ENCODE measurements at regions not wholly inside any gene's neighbourhood (a gene's known extent, or its start where the extent isn't known, plus 50 kb on each side); places are given as distances from the start of the nearest gene placed in this dataset.
A peak's percentile ranks its signal among the peaks of the same experiment; 100 is the strongest.

DNA sequence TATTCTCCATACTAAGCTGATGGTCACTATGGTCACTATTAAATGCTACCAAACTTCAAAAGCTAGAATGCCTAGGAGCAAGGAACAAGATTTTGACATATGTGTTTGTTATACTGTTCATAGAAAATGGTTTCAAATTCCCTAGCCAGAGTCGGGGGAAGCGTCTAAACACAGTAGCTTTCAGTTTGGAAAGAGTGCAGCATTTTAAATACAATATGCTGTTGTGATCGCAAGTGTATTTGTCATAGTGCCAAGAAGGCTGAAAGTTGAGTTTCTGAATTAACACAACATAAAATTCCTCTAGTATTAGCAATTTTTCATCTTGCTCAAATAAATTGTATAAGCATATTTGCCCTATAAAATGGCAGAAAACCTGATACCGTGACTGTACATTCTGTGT is 280.4 kb downstream of the ZNF608 start:
- H3K4me1 Mint-ChIP-seq: peaks cover 18% of the 10 kb centered on the region
- TF ChIP-seq, protein P1, sequence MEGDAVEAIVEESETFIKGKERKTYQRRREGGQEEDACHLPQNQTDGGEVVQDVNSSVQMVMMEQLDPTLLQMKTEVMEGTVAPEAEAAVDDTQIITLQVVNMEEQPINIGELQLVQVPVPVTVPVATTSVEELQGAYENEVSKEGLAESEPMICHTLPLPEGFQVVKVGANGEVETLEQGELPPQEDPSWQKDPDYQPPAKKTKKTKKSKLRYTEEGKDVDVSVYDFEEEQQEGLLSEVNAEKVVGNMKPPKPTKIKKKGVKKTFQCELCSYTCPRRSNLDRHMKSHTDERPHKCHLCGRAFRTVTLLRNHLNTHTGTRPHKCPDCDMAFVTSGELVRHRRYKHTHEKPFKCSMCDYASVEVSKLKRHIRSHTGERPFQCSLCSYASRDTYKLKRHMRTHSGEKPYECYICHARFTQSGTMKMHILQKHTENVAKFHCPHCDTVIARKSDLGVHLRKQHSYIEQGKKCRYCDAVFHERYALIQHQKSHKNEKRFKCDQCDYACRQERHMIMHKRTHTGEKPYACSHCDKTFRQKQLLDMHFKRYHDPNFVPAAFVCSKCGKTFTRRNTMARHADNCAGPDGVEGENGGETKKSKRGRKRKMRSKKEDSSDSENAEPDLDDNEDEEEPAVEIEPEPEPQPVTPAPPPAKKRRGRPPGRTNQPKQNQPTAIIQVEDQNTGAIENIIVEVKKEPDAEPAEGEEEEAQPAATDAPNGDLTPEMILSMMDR (IDR thresholded peaks at IDR 0.05; ENCODE audit: unreplicated experiment): no peak
- no peaks in the 10 kb centered on the region for H3K36me3 Mint-ChIP-seq
- no peaks in the 10 kb centered on the region for H3K27me3 Mint-ChIP-seq (ENCODE audit: low read depth)
- no peak overlapping the region for H3K27ac Mint-ChIP-seq
- no peaks in the 10 kb centered on the region for H3K9me3 Mint-ChIP-seq
- no peak for DNase-seq (ENCODE audit: low spot score in 2 of 2, unreplicated experiment in 2 of 2)
- H3K4me3 Mint-ChIP-seq: no peak overlapping the region

- no peak for DNase-seq (ENCODE audit: low spot score in 2 of 2, unreplicated experiment in 2 of 2)
- Mint-ChIP-seq H3K36me3 (no peaks in the 10 kb centered on the region), H3K27ac (no peak overlapping the region), H3K27me3 (ENCODE audit: low read depth) (no peaks in the 10 kb centered on the region), H3K4me1 (peaks cover 38% of the 10 kb centered on the region), H3K4me3 (no peak overlapping the region), H3K9me3 (no peaks in the 10 kb centered on the region)
- TF ChIP-seq, protein P1 (IDR thresholded peaks at IDR 0.05; ENCODE audit: unreplicated experiment): no peak
Observed at GRCh38 chr5:124463851-124464250, 282.6 kb downstream of the ZNF608 start.

- H3K9me3 Mint-ChIP-seq: no peaks in the 10 kb centered on the region
- DNase-seq (ENCODE audit: low spot score in 2 of 2, unreplicated experiment in 2 of 2): no peak
- no peak overlapping the region for H3K27ac Mint-ChIP-seq
- peaks cover 44% of the 10 kb centered on the region for H3K4me1 Mint-ChIP-seq
- H3K27me3 Mint-ChIP-seq (ENCODE audit: low read depth): no peaks in the 10 kb centered on the region
- H3K4me3 Mint-ChIP-seq: no peak overlapping the region
- no peaks in the 10 kb centered on the region for H3K36me3 Mint-ChIP-seq
- TF ChIP-seq, protein P1 (IDR thresholded peaks at IDR 0.05; ENCODE audit: unreplicated experiment): no peak
Observed at GRCh38 chr5:124462751-124463150, 283.7 kb downstream of the ZNF608 start.

GRCh38 chr5:124461941-124462340 is 284.5 kb downstream of the ZNF608 start:
- no peak for DNase-seq (ENCODE audit: low spot score in 2 of 2, unreplicated experiment in 2 of 2)
- TF ChIP-seq, protein P1 (IDR thresholded peaks at IDR 0.05; ENCODE audit: unreplicated experiment): no peak
- no peaks in the 10 kb centered on the region for H3K9me3 Mint-ChIP-seq
- no peaks in the 10 kb centered on the region for H3K36me3 Mint-ChIP-seq
- H3K4me1 Mint-ChIP-seq: peaks cover 48% of the 10 kb centered on the region
- H3K27me3 Mint-ChIP-seq (ENCODE audit: low read depth): no peaks in the 10 kb centered on the region
- H3K27ac Mint-ChIP-seq: no peak overlapping the region
- H3K4me3 Mint-ChIP-seq: no peak overlapping the region

GRCh38 chr5:124461157-124461556 is 285.3 kb downstream of the ZNF608 start:
- no peaks in the 10 kb centered on the region for H3K36me3 Mint-ChIP-seq
- no peaks in the 10 kb centered on the region for H3K27me3 Mint-ChIP-seq (ENCODE audit: low read depth)
- H3K4me3 Mint-ChIP-seq: no peak overlapping the region
- peaks cover 50% of the 10 kb centered on the region for H3K4me1 Mint-ChIP-seq
- no peak for DNase-seq (ENCODE audit: low spot score in 2 of 2, unreplicated experiment in 2 of 2)
- TF ChIP-seq, protein P1 (IDR thresholded peaks at IDR 0.05; ENCODE audit: unreplicated experiment): no peak
- no peak overlapping the region for H3K27ac Mint-ChIP-seq
- H3K9me3 Mint-ChIP-seq: no peaks in the 10 kb centered on the region

- Mint-ChIP-seq H3K4me3 (no peak overlapping the region), H3K27ac (peak overlapping the region; percentile 3), H3K36me3 (no peaks in the 10 kb centered on the region), H3K4me1 (peaks cover 53% of the 10 kb centered on the region), H3K27me3 (ENCODE audit: low read depth) (no peaks in the 10 kb centered on the region), H3K9me3 (no peaks in the 10 kb centered on the region)
- TF ChIP-seq, protein P1 (IDR thresholded peaks at IDR 0.05; ENCODE audit: unreplicated experiment): no peak
- no peak for DNase-seq (ENCODE audit: low spot score in 2 of 2, unreplicated experiment in 2 of 2)
Observed at GRCh38 chr5:124460642-124461041, 285.8 kb downstream of the ZNF608 start.
